A549 (cell line): ENCODE measurements at regions not wholly inside any gene's neighbourhood (a gene's known extent, or its start where the extent isn't known, plus 50 kb on each side); places are given as distances from the start of the nearest gene placed in this dataset.

Experiments
- BHLHE40 ChIP-seq: IDR thresholded peaks from 2 replicates; pipeline ENCODE4 v1.6.1; 2012; ENCODE audit warnings: low read depth, low read length, inconsistent platforms
- HOXA7 ChIP-seq: fragments of 250-450 bp; sonication (Bioruptor Pico); IDR thresholded peaks from 2 replicates; pipeline ENCODE4 v1.5.0; 2020; ENCODE audit warnings: mild to moderate bottlenecking, moderate library complexity
- JUNB ChIP-seq: fragments of >200 bp; sonication (Bioruptor Twin); formaldehyde crosslinking; IDR thresholded peaks from 2 replicates; pipeline ENCODE4 v1.6.1; 2016
- RAD21 ChIP-seq, 2 experiments: fragments of >200 bp in 1 of 2; sonication (Bioruptor Twin) in 1 of 2; formaldehyde crosslinking in 1 of 2; IDR thresholded peaks in 1 of 2; conservative IDR thresholded peaks in 1 of 2; 2 replicates in 1 of 2; 3 replicates in 1 of 2; pipeline ENCODE4 v1.6.1; 2012 to 2018; ENCODE audit warnings: inconsistent platforms in 1 of 2
- RCOR1 ChIP-seq: fragments of 150-350 bp; IDR thresholded peaks from 2 replicates; pipeline ENCODE4 v1.6.1; 2014; ENCODE audit warnings: antibody characterized with exemption, low read length, low read depth
- ZSCAN20 ChIP-seq: fragments of 250-450 bp; sonication (Bioruptor Pico); IDR thresholded peaks from 2 replicates; pipeline ENCODE4 v1.8.0; 2022; ENCODE audit warnings: mild to moderate bottlenecking, moderate library complexity
- TF ChIP-seq, protein P1 (sequence below): fragments of >200 bp; sonication (Bioruptor Twin); formaldehyde crosslinking; IDR thresholded peaks from 3 replicates; pipeline ENCODE4 v1.5.1; 2016
- TF ChIP-seq, protein P2 (sequence below): fragments of 200-600 bp; sonication (generic); IDR thresholded peaks from 2 replicates; pipeline ENCODE4 v1.6.1; 2016; ENCODE audit warnings: antibody characterized with exemption, mild to moderate bottlenecking, moderate library complexity
- TF ChIP-seq, protein P3 (sequence below): IDR thresholded peaks from 2 replicates; pipeline ENCODE4 v1.6.1; 2012

DNA sequence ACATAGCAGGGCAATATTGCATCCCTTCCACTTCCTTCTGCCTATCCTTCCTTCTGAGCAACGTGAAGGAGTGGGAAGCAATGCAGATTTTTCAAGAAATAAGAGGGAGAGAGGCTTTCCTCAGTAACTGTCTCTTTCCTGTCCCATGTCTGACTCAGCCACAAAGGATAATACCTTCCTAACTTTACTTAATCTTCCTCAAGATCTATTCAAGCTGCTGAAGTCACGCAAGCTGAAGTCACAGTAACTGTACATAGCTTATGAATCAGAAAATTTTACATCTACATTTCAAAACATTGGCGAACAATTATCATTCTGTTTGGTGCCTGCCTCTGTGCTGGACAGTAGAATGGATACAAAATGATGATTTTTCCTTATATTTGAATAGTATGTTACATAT lies 86.4 kb upstream of the POU3F2 start:
- TF ChIP-seq, protein P1, sequence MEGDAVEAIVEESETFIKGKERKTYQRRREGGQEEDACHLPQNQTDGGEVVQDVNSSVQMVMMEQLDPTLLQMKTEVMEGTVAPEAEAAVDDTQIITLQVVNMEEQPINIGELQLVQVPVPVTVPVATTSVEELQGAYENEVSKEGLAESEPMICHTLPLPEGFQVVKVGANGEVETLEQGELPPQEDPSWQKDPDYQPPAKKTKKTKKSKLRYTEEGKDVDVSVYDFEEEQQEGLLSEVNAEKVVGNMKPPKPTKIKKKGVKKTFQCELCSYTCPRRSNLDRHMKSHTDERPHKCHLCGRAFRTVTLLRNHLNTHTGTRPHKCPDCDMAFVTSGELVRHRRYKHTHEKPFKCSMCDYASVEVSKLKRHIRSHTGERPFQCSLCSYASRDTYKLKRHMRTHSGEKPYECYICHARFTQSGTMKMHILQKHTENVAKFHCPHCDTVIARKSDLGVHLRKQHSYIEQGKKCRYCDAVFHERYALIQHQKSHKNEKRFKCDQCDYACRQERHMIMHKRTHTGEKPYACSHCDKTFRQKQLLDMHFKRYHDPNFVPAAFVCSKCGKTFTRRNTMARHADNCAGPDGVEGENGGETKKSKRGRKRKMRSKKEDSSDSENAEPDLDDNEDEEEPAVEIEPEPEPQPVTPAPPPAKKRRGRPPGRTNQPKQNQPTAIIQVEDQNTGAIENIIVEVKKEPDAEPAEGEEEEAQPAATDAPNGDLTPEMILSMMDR = no peak
- TF ChIP-seq, protein P2, sequence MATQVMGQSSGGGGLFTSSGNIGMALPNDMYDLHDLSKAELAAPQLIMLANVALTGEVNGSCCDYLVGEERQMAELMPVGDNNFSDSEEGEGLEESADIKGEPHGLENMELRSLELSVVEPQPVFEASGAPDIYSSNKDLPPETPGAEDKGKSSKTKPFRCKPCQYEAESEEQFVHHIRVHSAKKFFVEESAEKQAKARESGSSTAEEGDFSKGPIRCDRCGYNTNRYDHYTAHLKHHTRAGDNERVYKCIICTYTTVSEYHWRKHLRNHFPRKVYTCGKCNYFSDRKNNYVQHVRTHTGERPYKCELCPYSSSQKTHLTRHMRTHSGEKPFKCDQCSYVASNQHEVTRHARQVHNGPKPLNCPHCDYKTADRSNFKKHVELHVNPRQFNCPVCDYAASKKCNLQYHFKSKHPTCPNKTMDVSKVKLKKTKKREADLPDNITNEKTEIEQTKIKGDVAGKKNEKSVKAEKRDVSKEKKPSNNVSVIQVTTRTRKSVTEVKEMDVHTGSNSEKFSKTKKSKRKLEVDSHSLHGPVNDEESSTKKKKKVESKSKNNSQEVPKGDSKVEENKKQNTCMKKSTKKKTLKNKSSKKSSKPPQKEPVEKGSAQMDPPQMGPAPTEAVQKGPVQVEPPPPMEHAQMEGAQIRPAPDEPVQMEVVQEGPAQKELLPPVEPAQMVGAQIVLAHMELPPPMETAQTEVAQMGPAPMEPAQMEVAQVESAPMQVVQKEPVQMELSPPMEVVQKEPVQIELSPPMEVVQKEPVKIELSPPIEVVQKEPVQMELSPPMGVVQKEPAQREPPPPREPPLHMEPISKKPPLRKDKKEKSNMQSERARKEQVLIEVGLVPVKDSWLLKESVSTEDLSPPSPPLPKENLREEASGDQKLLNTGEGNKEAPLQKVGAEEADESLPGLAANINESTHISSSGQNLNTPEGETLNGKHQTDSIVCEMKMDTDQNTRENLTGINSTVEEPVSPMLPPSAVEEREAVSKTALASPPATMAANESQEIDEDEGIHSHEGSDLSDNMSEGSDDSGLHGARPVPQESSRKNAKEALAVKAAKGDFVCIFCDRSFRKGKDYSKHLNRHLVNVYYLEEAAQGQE = no peak
- TF ChIP-seq, protein P3, sequence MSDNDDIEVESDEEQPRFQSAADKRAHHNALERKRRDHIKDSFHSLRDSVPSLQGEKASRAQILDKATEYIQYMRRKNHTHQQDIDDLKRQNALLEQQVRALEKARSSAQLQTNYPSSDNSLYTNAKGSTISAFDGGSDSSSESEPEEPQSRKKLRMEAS = no peak
- TF ChIP-seq RAD21 (conservative IDR thresholded peaks at IDR 0.05 in 1 of 2, IDR thresholded peaks at IDR 0.05 in 1 of 2) (no peak), BHLHE40 (no peak), HOXA7 (no peak), ZSCAN20 (CRISPR knock-in tag) (no peak), RCOR1 (no peak), JUNB (no peak)
